Suprapubic skin (tissue), 3 donors: ENCODE measurements at regions not wholly inside any gene's neighbourhood (a gene's known extent, or its start where the extent isn't known, plus 50 kb on each side); places are given as distances from the start of the nearest gene placed in this dataset.

Experiments used
- CTCF ChIP-seq, 2 donors: fragments of 200-600 bp in 1 of 2; fragments of 450-650 bp in 1 of 2; sonication (generic) in 1 of 2; IDR thresholded peaks; one replicate each; pipeline ENCODE4 v1.5.1; 2016 to 2019; ENCODE audit warnings: antibody characterized with exemption in 2 of 2, mild to moderate bottlenecking in 1 of 2, moderate library complexity in 1 of 2
- POLR2A ChIP-seq, 2 donors: fragments of 450-650 bp; IDR thresholded peaks; one replicate each; pipeline ENCODE4 v1.6.1; 2017; ENCODE audit warnings: antibody characterized with exemption in 2 of 2, mild to moderate bottlenecking in 2 of 2, moderate library complexity in 2 of 2

- no peak for TF ChIP-seq POLR2A (IDR thresholded peaks at IDR 0.05)
- TF ChIP-seq CTCF (IDR thresholded peaks at IDR 0.05) = no peak
Measured at GRCh38 chr10:109219935-109220605, 703.2 kb downstream of the XPNPEP1 start.
